ENCODE measurements at regions not wholly inside any gene's neighbourhood (a gene's known extent, or its start where the extent isn't known, plus 50 kb on each side); places are given as distances from the start of the nearest gene placed in this dataset.

DNA sequence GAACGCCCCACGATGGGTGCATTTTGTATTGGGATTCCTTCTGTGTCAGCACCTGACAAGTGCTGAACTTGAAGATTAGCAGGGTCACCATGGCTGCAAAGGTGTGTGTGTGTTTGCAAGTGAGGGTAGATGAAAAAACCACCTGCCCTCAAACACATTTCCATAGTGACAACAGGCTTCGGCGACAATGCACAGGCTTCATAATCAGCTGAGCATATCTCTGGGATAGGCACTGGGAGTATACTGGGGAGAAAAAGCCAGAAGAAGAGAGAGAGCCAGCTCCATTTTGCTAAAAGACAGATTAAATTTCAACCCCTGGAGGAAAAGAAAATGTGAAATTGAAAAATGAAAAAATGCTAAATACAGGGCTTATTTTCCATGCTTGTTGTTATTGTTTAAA, 656.1 kb downstream of the INHBA start:
- no peaks in the 10 kb centered on the region for H3K36me3 ChIP-seq

DNA sequence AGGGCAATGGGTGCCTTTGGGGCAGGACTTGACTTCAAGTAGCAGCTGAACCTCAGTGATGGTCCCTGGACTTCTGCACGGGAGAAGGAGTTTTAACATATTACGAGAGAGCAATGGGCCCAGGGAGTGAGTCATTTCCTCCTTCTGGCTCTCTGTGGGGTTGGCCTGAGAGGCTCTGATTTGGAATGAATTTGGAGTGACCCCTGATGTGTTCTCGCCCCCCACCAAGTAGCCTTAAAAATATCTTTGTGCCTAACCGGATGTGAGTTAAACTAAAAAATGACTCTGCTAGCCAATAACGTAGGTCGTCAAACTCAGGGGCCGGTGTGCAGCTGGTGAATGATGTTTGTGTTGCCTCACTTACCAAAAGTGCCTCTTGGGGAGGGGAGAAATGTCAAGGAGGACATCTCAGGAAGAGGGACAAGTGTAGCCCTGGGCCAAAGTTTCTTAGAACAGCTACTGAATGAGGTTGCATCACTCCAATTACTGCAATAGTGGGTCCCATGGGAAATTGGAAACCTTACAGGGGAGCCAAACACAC, 656.6 kb downstream of the INHBA start:
- intact Hi-C loops (cut with DNase I; ENCODE audit: low total_unique reads), result no loop called here
- no peak for TF ChIP-seq POLR2A (IDR thresholded peaks at IDR 0.05)
- TF ChIP-seq, protein P1, sequence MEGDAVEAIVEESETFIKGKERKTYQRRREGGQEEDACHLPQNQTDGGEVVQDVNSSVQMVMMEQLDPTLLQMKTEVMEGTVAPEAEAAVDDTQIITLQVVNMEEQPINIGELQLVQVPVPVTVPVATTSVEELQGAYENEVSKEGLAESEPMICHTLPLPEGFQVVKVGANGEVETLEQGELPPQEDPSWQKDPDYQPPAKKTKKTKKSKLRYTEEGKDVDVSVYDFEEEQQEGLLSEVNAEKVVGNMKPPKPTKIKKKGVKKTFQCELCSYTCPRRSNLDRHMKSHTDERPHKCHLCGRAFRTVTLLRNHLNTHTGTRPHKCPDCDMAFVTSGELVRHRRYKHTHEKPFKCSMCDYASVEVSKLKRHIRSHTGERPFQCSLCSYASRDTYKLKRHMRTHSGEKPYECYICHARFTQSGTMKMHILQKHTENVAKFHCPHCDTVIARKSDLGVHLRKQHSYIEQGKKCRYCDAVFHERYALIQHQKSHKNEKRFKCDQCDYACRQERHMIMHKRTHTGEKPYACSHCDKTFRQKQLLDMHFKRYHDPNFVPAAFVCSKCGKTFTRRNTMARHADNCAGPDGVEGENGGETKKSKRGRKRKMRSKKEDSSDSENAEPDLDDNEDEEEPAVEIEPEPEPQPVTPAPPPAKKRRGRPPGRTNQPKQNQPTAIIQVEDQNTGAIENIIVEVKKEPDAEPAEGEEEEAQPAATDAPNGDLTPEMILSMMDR (IDR thresholded peaks at IDR 0.05), result no peak
- peak in 1 of 2 donors; percentile 37 for DNase-seq
- Histone ChIP-seq H3K27ac (no peak overlapping the region), H3K4me1 (no peaks in the 10 kb centered on the region), H3K4me3 (no peak overlapping the region), H3K36me3 (no peaks in the 10 kb centered on the region), H3K9me3 (no peaks in the 10 kb centered on the region), H3K27me3 (no peaks in the 10 kb centered on the region)

More for the DNA sequence above, 656.1 kb downstream of the INHBA start:
- no peaks in the 10 kb centered on the region for H3K4me1 ChIP-seq
- no peaks in the 10 kb centered on the region for H3K9me3 ChIP-seq
- H3K27ac ChIP-seq, result no peak overlapping the region
- no peak for TF ChIP-seq POLR2A (IDR thresholded peaks at IDR 0.05)
- TF ChIP-seq, protein P1 (IDR thresholded peaks at IDR 0.05), result no peak
- no peak overlapping the region for H3K4me3 ChIP-seq
- H3K27me3 ChIP-seq, result no peaks in the 10 kb centered on the region
- intact Hi-C loops (cut with DNase I; ENCODE audit: low total_unique reads), result no loop called here
- no peak for DNase-seq

DNA sequence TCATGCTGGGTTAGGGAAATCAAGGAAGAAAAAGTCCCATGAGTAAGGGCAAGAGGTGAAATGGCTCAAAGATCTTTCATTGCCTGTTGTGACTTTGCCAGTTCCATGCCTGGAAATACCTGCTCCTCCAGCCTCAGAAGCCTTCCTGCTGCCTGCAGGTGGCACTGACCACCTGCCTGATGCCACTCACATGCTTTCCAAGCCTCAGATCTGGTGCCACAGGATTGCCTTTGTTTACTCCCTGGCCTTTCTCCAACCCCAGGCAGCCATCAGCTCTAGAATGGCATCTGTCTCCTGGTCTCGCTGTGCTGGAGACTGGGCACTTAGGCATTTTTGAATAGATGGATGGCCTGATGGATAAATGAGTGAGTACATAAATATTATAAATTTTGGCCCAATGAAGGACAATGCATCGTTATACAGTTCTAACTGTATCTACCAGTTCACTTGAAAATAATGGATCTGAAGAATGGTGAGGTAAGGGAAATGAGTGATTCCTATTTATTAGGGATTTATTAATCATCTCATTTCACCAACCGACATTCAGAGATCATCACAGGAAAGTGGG, 657.2 kb downstream of the INHBA start:
- Histone ChIP-seq H3K27ac (no peak overlapping the region), H3K4me3 (no peak overlapping the region), H3K36me3 (no peaks in the 10 kb centered on the region), H3K27me3 (no peaks in the 10 kb centered on the region), H3K9me3 (no peaks in the 10 kb centered on the region), H3K4me1 (no peaks in the 10 kb centered on the region)
- TF ChIP-seq, protein P1 (IDR thresholded peaks at IDR 0.05), result no peak
- no peak for TF ChIP-seq POLR2A (IDR thresholded peaks at IDR 0.05)
- intact Hi-C loops (cut with DNase I; ENCODE audit: low total_unique reads), result no loop called here
- no peak for DNase-seq

DNA sequence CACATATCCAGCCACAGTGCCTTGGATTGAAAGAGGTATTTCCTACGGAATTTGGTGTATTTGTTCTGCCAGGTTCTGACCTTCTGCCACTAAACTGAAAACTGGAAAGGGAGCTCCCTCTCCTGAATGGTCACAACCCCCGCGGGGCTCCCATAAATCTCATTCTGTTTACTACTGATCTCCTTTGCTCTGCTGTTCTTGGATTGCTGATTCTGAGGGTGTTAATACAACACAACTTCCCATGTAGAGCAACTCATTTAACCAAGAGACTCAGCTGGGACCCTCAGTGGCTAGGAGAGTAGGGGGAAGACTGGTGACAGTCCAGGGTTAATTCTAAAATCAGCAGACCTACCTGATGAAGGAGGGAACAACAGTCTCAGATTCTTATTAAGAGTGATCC, 662.9 kb downstream of the INHBA start:
- intact Hi-C loops (cut with DNase I; ENCODE audit: low total_unique reads), result no loop called here
- Histone ChIP-seq H3K36me3 (no peaks in the 10 kb centered on the region), H3K9me3 (no peaks in the 10 kb centered on the region), H3K4me1 (no peaks in the 10 kb centered on the region), H3K27ac (peak overlapping the region in 1 of 2 donors; percentile 39), H3K4me3 (no peak overlapping the region), H3K27me3 (no peaks in the 10 kb centered on the region)
- DNase-seq, result no peak
- TF ChIP-seq POLR2A (IDR thresholded peaks at IDR 0.05), result no peak
- TF ChIP-seq, protein P1 (IDR thresholded peaks at IDR 0.05), result no peak

DNA sequence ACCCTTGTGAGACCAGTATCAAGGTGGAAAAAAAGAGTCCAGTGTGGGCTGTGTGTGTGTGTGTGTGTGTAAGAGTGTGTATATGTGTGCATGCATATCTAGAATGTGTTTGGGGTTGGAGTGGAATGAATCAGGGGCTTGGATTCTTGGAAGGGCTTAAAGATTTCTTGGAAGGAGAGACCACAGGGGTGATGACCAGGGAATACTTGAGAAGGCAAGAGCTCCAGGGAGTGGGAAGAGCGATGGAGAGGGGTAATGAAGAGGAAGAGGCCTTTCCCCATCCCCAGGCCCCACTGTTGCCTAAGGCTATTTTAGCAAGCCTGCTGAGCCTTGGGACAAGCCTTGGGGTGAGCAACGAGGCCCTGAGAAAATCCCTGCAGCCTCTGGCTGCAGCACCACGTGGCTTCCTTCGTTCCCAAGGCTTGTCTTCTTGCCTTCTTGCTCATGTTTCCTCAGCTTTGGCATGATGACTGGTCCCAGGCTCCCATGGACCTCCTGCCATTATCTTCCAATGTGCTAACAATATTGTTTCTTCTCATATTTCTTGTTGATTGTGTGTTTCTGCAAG, 663.4 kb downstream of the INHBA start:
- DNase-seq, result no peak
- intact Hi-C loops (cut with DNase I; ENCODE audit: low total_unique reads), result no loop called here
- no peaks in the 10 kb centered on the region for H3K9me3 ChIP-seq

More for the DNA sequence above, 663.4 kb downstream of the INHBA start:
- no peaks in the 10 kb centered on the region for H3K4me1 ChIP-seq
- TF ChIP-seq, protein P1 (IDR thresholded peaks at IDR 0.05), result no peak
- no peak for TF ChIP-seq POLR2A (IDR thresholded peaks at IDR 0.05)
- no peaks in the 10 kb centered on the region for H3K27me3 ChIP-seq
- no peaks in the 10 kb centered on the region for H3K36me3 ChIP-seq
- no peak overlapping the region for H3K4me3 ChIP-seq
- peak overlapping the region in 1 of 2 donors; percentile 39 for H3K27ac ChIP-seq
